GM18499 (cell line): ENCODE measurements at regions not wholly inside any gene's neighbourhood (a gene's known extent, or its start where the extent isn't known, plus 50 kb on each side); places are given as distances from the start of the nearest gene placed in this dataset.

ENCODE experiments used
- ATAC-seq: cut with Tn5 transposase; IDR thresholded peaks from one replicate; pipeline ENCODE4 v1.9.1; 2021; ENCODE audit warnings: moderate number of reproducible peaks; ENCODE audit not compliant: insufficient read depth, unreplicated experiment

DNA sequence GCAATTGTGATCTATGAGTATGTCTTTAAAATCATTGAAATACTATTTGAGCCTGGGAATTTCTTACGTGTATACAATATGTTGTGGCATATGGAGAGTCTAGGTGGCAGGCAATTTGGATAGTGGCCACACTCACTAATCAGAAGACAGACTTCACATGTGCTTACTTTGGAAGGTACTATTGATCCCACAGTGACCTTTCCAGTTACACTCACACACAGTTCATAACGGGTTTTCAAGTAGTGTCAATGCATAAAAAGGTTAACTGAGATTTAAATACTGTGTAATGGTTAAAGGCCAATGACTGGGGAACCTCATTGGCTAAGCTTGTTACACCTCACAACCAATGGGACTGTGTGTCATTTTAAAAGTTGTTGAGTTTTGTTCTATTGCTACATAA is 783.2 kb downstream of the RPA4 start:
- no peak for ATAC-seq

DNA sequence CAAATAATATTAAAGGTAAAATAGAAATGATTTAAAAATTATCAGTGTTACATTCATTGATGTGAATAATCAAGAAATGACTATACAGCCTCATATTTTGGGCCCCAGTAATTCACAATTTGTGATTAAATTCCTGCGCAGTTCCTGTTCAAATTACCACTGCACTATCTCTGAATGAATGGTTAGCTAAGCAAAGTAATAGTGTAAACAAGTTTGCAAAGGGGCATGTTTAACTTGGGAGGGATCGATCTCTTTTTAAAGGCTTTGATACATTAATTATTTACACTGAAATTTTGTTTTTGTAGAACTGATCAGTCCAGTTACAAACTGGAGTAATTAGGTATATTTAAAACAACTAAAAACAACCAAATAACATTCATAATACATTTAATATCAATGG is 784.4 kb downstream of the RPA4 start:
- no peak for ATAC-seq

DNA sequence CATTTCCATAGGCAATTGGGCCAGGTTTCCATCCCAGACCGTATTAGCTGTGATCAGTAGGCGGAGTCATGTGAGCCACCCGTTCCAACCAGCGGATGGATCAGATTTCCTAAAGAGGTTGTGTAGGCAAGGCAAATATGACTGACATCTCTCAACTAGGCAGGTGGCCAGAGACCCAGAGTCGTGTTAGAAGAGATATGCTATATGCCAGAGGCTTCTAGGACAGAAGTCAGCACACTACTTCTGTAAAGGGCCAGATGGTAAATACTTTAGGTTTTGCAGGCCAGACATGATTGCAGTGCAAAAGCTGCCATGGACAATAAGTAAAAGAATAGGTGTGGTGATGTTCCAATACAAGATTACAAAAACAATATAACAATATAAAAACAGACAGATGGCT is 788.4 kb downstream of the RPA4 start:
- ATAC-seq = no peak

DNA sequence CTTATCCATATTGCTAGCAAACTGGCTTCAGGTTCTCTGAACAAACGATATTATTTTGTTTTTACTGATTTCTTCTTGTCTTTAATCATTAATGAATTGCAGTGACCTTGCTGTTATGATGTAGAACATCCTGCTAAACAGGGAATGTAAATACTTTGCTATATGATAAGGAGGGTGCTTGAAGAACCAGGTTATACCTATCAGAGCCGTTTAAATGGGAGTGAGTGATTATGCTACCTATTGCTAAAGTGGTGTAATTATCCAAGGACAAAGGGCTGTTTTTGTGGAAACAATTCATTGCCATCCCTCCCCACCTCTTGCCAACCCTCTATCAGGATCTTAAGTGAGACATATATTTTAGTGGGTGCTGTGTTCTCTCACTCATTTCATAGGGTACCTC is 788.9 kb downstream of the RPA4 start:
- ATAC-seq = no peak

DNA sequence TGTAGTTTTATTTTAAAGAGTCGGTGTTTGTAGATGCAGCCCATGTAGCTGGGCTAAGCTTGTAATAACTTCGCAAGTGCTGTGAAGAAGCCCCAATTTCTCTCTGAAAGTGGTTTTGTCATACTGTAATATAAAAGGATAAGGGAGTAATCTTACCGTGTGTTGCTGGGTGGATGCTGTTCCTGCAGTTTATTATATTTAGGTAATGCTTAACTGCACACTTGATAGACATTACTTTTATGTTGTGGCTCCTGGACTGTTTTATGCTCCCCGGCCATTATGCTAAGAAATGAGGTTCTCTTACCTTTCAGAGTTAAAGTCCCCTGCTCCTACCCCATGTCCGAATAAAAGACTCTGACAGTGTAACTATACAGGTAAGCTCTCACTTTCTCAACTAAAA is 789.4 kb downstream of the RPA4 start:
- ATAC-seq = no peak

DNA sequence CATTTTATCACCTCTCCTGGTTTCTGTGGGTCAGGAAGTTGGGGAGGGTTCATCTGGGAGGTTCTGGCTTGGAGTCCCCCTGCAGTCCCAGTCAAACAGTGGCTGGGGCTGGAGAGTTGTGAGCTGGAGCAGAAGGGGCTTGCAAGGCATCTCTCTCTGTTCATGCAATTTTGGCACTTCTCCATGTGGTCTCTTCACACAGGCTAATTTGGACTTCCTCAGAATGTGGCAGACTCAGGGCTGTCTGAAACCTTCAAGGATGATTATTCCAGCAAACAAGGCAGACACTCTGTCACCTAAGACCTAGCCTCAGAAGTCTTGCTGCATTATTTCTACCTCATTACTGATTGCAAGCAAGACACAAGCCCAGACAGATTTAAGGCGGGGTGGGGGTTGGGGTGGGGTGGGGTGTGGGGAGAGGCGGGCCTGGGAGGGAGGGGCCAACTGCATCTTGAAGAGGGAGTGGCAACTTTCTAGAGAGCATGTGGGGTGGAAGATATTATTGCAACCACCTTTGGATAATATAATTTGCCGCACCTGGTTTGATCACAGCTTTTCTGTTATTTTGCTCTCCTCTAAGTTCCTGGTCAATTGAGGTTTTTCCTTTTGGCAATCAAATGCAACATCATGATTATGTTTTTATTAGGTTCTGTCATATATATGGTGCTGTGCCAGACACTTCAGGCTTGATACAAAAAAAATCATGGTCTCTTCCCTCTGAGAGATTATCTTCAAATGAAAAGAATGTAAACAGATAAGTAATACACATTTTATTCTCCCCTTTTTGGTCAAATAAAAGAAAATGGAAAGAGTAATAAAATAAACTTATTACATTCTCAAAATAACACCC is 799.5 kb downstream of the RPA4 start:
- no peak for ATAC-seq

DNA sequence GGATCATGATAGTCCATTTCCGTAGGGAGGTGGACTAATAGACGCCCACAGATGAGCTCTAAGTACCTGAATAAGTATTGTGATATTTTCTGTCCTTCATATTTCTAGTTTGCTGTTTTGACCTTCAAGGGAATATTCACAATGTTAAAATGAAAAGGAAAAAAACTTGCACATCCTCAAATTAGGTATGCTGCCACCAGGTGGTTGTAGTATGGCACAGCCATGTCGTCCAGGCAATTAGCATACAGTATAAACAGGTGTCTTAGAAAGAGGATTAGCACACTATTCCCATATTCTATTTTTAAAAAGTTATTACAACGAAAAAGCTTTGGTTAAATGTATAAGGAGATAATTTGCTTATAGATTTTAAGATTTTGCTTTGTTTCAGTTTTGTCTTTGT is 802.0 kb downstream of the RPA4 start:
- no peak for ATAC-seq

DNA sequence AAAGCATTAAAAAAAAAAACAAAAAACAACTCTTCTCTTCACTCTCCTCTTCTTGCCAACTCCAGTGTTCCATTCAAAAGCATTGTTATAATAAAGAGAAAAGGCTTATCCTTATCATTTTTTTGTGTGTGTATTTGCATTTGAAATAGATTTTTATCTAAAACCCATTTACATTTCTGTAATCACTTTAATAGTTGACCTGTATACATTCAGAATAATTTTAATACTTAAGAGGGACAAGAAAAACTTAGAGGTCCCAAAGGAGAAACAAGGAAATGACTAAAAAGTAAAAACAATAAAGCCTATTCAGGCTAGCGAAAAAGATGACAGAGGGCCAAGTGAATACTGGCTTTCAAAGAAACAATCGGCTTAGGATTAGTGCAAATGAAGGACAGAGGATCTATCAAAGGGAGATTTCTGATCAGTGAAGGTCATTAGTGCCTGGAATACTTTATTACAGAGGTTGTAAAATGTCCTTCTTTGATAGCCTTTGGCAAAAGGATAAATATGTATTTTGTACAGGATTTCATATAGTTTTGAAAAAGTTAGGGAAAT is 808.3 kb downstream of the RPA4 start:
- ATAC-seq = no peak

DNA sequence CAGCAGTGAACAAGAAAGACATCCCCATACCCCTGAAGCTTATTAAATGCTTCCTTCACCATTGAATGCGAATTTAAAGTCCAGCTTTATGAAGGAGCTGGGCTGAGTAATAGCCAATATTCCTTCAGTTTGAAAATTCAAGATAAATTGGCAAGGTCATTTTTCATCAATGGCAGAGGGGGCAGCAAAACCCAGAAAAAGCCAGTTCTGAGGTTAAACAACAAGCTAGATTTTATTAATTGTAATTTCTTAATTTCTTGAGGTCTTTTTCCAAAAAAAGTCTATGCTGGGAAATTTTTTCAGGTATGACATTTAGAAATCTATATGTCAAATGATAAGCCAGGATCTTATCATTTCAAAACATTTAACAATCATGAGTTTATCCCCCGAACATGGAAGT is 808.9 kb downstream of the RPA4 start:
- no peak for ATAC-seq

DNA sequence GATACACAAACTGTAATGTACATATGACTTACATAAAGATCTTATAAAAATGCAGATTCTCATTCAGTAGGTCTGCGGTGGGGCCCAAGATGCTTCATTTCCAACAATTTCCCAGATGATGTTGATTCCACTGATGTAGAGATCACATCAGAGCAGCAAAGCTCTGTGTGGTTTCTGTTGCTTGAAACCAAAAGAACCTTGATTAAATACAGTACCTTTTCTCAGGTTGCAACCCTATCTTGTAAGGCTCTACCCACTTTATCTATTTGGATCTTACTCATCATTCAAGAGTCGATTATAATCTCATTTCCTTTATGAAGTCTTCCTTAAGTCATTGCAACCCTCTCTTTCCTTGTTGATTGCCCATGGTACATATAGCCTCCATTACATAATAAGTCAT is 816.8 kb downstream of the RPA4 start:
- ATAC-seq = no peak

DNA sequence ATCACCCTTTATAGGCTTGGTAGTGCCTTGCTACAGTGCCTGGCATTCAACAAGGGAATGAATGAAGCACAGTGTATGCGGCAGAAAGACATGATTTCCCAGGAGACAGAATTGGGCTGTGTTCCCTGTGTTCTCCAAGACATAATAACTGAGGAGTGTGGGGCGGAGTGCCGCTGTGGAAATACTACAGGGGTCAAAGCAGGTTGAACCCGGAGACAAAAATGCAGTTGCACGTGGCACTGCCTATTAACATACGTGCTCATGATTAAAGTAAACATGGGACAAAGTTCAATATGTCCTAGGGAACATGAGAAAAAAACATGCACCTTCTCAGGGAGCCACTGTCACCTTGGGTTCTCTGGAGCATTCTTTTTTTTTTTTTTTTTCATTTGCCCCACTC is 820.8 kb downstream of the RPA4 start:
- ATAC-seq = no peak

DNA sequence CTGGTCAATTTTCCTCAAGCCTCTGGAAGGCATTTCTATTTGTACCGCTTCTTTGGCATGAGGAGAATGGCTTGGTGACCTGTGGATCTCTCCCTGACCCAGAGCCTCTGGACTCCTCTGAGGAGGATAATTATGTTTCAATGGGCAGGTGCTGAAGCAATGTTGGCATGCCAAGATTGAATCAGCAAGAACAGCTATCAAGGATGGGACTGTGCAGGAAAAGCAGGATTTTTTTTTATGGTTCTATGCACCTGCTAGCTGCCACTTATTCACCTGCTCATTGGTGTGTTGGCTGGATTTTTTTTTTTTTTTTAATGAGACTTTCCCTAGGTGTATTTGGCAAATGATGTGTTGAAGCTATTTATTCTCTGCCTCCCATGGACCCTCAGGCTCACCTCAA is 821.2 kb downstream of the RPA4 start:
- no peak for ATAC-seq

DNA sequence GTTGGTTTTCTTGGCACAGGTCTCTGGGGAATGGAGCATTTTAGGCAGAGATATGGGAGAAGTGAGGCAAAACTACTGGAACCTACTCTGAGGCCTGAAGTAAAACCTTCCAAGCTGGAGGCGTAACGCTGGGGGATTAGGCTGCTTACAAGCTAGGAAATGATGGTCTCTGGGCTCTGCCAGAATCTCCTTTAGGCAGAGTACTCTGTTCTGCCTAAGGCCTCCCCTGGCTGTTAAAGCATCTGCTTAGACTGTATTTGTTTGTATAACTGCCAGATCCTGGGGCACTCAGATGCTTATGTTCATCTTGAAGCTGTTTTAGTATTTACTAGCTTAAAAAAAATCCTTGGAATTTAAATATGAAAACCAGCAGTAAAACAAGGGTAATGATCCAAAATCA is 822.2 kb downstream of the RPA4 start:
- ATAC-seq = no peak

DNA sequence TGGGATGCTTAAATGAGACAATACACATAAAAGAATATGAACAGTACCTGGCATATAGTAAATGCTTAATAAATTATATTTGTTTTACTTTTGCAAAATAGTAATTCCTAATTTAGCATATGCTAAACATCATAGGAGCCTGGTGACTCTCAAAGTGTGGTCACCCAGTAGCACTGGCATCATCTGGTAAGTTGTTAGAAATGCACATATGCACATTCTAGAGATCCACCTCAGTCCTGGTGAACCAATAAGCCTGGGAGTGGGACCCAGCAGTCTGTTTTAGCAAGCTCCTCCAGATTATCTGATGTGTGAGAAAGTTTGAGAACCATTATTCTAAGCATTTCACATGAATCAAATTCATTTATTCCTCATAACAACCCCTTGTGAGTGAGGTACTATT is 830.4 kb downstream of the RPA4 start:
- no peak for ATAC-seq

DNA sequence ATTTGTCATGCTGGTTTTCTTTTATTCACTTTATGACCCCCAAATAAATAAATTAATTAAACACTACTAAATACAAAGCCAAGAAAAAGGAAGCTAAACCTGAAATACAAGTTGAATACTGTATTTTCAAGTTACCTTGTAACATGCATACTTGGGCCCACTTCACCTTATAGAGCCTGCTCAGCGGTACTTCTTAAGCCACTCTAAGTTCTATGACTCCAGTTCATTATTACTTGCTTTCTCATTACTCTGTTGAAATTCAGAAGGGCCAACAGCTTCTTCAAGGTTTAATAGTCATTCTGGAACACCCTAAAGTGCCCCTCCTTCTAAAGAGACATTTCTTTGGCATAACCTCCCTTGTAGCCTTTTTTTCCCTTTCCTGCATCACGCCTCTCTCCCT is 844.5 kb downstream of the RPA4 start:
- no peak for ATAC-seq

DNA sequence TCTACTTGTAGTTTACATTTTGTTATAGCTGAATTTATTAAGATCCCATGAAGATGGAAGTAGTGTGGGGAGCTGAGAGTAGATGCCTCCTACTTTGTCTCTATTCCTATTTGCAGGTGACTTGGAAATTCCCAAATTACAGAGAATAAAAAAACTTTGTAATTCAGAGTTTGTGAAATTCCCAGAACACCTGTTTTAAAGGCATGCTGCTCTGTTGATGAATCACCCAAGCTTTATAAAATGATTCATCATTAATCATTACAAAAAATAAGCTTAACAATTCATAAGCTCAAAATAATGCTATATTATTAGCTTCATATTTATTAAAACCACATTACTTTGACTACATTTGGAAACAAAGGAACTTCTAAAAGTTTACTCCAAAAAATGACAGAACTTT is 856.3 kb downstream of the RPA4 start:
- no peak for ATAC-seq

DNA sequence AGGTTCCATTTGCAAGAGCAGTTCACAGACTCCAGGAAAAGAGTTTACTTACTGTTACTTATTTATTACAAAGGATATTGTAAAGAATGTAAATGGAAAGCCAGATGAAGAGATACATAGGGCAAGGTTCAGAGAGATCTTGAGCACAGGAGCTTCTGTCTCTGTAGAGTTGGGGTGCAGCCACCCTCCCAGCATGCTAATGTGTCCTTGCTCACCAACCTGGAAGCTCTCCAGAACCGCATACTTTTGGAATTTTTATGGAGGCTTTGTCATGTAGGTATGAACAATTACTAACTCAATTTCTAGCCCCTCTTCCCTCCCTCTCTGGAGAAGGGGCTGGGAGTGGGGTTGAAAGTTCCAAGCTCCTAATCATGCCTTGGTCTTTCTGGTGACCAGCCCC is 857.2 kb downstream of the RPA4 start:
- no peak for ATAC-seq

DNA sequence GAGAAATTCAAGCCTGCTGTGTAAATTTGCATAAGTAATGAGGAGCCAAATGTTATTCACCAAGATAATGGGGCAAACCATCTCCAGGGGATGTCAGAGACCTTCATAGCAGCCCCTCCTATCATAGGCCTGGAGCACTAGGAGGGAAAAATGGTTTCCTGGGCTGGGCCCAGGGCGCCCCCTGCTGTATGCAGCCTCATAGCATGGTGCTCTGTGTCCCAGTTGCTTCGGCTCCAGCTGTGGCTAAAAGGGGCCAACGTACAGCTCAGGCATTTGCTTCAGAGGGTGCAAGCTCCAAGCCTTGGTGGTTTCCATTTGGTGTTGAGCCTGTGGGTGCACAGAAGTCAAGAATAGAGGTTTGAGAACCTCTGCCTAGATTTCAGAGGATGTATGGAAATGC is 859.3 kb downstream of the RPA4 start:
- no peak for ATAC-seq

DNA sequence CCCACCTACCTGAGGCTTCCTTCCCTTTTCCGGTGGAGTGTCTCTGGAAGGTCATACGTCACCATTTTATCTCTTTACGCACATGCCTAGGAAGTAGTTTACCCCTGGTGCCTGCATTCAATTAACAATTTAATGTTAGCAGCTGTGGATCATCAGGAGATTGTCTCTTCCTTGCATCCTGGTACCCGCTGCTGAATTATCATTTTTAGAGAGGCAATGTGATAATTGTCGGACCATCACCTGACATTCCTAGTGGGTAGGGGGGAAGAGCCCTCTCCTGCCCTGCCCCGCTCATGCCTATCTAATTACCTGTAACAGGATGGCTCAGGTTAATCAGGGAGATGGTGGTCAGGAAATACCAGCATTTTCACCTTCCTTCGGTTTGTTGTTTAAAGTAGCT is 863.6 kb downstream of the RPA4 start:
- no peak for ATAC-seq

DNA sequence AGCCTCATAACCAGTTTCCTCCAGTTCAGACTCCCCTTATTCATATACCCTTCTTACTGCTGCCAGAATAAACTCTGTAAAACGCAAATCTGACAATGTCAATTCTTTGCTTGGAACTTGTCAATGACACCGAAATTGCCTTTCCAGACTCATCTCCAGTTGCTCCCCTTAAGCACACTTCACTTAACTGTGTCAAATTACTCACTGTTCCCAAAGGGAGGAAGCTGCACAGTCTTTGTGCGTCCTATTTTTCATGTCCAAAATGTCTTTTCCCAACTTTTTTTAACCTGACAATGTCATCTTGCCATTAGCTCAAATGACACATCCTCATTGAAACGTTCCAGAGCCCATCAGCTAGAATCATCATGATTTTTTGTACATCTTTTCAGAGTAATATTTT is 867.3 kb downstream of the RPA4 start:
- no peak for ATAC-seq

DNA sequence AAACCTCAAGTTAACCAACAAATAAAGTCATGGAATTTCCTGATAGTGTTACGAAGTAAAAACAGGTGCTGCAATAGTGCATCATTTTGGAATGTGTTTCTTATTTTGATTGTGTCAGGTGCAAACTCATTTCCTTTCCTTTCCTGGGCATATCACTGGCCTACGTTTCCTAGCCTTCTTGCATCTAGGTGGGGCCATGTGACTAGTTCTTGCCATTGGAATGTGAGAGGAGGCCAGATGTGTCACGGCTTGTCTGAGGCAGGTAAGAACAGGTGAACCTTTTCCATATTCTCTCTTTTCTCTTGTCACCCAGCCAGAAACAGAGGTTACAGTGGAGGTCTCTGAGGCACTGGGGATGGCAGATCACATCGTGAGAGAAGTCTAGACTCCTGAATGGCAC is 868.0 kb downstream of the RPA4 start:
- no peak for ATAC-seq

DNA sequence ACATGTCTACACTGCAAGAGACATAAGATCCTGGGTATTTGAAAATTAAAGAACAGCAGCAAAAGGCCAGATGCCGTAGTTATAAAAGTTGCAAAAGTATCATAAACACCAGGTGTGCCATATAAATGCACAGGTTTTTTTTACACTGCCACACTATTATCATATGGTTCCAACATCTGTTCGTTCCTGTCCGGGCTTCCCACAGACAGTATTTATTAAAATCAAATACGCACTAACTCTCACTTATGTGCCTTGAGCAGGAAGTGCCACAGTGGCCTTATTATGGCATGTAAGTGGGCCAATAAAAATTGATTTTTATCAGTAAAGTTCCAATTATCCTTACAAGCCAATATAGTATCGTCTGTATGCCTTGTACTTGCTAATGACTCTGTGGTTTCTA is 873.2 kb downstream of the RPA4 start:
- ATAC-seq = no peak
